HG02938 (cell line): ENCODE measurements at regions not wholly inside any gene's neighbourhood (a gene's known extent, or its start where the extent isn't known, plus 50 kb on each side); places are given as distances from the start of the nearest gene placed in this dataset.
"Not testable (repeated sequence)": the region's sequence is repeated elsewhere in the genome, so short reads cannot be mapped to it uniquely, and the experiment has no call there.

Experiments used
- ATAC-seq: cut with Tn5 transposase; IDR thresholded peaks from one replicate; pipeline ENCODE4 v1.9.1; 2021; ENCODE audit warnings: mild to moderate bottlenecking, moderate library complexity; ENCODE audit not compliant: unreplicated experiment

- ATAC-seq: no peak
Measured at GRCh38 chr5:96175090-96175489, 213.4 kb upstream of the ELL2 start.

- no peak for ATAC-seq
Measured at GRCh38 chr5:96173366-96173765, 211.7 kb upstream of the ELL2 start.

GRCh38 chr5:96172436-96172835, 210.8 kb upstream of the ELL2 start:
- no peak for ATAC-seq

- not testable (repeated sequence) for ATAC-seq
Measured at GRCh38 chr5:96171973-96172372, 210.3 kb upstream of the ELL2 start.

GRCh38 chr5:96170481-96171125, 209.0 kb upstream of the ELL2 start:
- ATAC-seq: not testable (repeated sequence)

GRCh38 chr5:96168833-96169232, 207.2 kb upstream of the ELL2 start:
- not testable (repeated sequence) for ATAC-seq

GRCh38 chr5:96159043-96159442, 197.4 kb upstream of the ELL2 start:
- ATAC-seq: no peak

GRCh38 chr5:96157841-96158291, 196.2 kb upstream of the ELL2 start:
- no peak for ATAC-seq

GRCh38 chr5:96157077-96157780, 195.6 kb upstream of the ELL2 start:
- no peak for ATAC-seq

- no peak for ATAC-seq
Measured at GRCh38 chr5:96155147-96155546, 193.5 kb upstream of the ELL2 start.

GRCh38 chr5:96151891-96152290, 190.2 kb upstream of the ELL2 start:
- no peak for ATAC-seq

GRCh38 chr5:96150007-96150406, 188.4 kb upstream of the ELL2 start:
- ATAC-seq: no peak

GRCh38 chr5:96149546-96149945, 187.9 kb upstream of the ELL2 start:
- no peak for ATAC-seq

- ATAC-seq: no peak
Measured at GRCh38 chr5:96149021-96149420, 187.4 kb upstream of the ELL2 start.

GRCh38 chr5:96148376-96148775, 186.7 kb upstream of the ELL2 start:
- no peak for ATAC-seq

- no peak for ATAC-seq
Measured at GRCh38 chr5:96147866-96148265, 186.2 kb upstream of the ELL2 start.

- ATAC-seq: peak; percentile 62
Measured at GRCh38 chr5:96146675-96147074, 185.0 kb upstream of the ELL2 start.

GRCh38 chr5:96144289-96144688, 182.6 kb upstream of the ELL2 start:
- no peak for ATAC-seq

GRCh38 chr5:96143450-96143849, 181.8 kb upstream of the ELL2 start:
- ATAC-seq: no peak

GRCh38 chr5:96142786-96143434, 181.3 kb upstream of the ELL2 start:
- ATAC-seq: no peak

GRCh38 chr5:96142184-96142781, 180.6 kb upstream of the ELL2 start:
- no peak for ATAC-seq

GRCh38 chr5:96141749-96142148, 180.1 kb upstream of the ELL2 start:
- ATAC-seq: no peak
